Inflammatory macrophage treated with lipopolysaccharide for 1 hour (primary cell): ENCODE measurements at regions not wholly inside any gene's neighbourhood (a gene's known extent, or its start where the extent isn't known, plus 50 kb on each side); places are given as distances from the start of the nearest gene placed in this dataset.
A peak's percentile ranks its signal among the peaks of the same experiment; 100 is the strongest.
"Not testable (repeated sequence)": the region's sequence is repeated elsewhere in the genome, so short reads cannot be mapped to it uniquely, and the experiment has no call there.

Source experiments
- DNase-seq, 2 donors: peaks; one replicate each; pipeline ENCODE4 v3.0.0-alpha.2; 2020 to 2022

GRCh38 chr5:12095808-12096281 is 191.6 kb upstream of the CTNND2 start:
- no peak for DNase-seq

- no peak for DNase-seq
Measured at GRCh38 chr5:12093586-12093985, 189.3 kb upstream of the CTNND2 start.

DNA sequence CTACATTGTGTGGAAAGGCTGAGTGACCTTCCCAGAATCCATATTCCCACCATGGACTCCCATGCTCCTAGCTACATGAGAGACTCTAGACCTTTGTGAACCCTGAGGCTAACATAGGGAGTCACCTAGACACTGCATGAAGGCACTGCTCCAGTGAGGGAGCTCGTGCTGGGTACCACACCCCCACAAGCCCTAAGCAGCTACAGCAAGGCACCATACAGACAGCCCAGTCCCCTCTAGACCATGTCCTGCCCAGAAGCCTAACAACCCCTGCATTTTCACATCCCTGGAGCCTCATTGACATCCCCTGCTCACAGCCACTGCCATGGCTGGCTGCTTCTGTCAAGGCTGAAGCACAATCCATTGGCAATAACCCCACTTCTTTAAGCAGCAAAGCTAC is 176.5 kb upstream of the CTNND2 start:
- DNase-seq, result no peak

- not testable (repeated sequence) for DNase-seq
Measured at GRCh38 chr5:12078286-12078685, 174.0 kb upstream of the CTNND2 start.

DNA sequence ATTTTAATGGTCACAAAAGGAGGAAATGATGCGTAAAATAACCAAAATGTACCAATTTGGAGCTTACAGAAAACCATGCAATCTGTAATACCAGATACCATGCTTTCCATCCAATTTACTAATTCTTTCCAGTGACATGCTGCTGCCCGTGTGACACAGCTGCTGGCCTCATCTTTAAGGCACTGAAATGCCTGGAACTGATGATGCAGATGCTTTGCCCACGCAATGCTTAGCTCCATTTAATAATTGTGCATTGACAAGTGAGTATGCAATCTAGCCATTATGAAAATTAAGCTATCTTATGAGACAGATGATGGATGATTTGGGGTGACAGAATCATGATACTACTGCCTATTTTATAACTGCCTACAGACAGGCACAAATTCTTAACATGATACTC is 169.2 kb upstream of the CTNND2 start:
- no peak for DNase-seq

DNA sequence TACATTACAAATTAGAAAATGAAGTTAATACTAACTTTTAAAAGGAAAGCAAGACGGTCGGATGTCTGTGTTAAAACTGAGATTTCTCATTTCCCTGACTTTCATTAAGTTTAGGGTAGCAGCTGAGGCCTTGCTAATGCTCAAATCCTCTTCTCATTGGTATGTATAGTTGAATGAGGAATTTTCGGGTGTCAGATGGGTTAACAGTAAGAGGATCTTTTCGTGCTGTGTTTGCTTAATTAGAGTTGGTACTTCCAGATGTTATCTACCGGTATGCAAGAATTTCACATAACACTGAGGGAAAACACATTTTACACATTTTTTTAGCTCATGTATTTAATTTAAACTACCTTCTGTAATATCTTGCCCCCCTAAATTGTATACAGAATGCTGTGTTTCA is 168.2 kb upstream of the CTNND2 start:
- no peak for DNase-seq

GRCh38 chr5:12071455-12071854 is 167.2 kb upstream of the CTNND2 start:
- DNase-seq, result no peak

DNA sequence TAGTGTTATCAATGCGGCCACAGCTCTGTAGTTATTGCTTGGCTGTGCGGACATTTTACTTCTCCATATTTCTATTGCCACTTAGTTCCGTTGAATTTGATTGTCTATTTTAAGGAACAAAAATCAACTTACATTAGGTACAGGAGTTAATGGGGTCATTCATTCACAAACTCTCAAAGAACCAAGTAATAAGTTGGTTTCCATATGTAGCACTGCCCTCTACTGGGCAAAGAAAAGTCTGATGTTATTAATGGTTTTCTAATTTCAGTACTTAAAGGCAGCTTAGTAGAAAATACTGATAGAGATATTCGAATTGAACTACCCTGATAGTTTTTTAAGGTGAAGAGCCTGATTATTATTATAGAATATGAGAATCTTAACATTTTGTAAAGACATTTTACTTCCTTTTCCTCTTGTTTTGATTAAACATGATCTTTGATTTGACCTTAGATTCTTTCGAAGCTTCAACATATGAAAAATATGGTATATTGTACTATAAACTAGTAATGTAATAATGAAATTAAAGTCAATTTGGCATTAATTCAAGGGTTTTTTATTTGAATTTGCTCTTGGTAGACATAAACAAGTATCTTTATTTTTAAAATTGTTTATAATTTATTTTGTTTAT is 119.5 kb upstream of the CTNND2 start:
- DNase-seq, result peak; percentile 10 to 51

DNA sequence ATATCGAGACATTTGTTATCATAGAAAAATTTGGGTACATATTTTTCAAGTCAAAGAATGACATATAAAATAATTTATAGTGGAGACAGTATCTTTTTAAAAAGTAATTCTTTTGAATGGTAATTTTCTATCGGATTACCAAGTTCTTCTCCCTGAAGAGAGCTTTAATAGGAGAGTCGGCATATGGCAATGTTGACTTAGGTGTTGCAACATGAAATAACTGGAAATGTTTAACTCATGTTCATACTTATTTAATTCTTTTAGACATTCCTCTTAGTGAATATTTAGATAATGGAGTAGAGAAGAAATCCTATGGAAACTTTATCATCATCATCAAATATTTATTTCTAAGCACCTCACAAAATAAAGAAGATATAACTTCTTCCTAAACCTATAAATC is 118.2 kb upstream of the CTNND2 start:
- DNase-seq, result no peak

- DNase-seq, result no peak
Measured at GRCh38 chr5:12019306-12019705, 115.1 kb upstream of the CTNND2 start.

DNA sequence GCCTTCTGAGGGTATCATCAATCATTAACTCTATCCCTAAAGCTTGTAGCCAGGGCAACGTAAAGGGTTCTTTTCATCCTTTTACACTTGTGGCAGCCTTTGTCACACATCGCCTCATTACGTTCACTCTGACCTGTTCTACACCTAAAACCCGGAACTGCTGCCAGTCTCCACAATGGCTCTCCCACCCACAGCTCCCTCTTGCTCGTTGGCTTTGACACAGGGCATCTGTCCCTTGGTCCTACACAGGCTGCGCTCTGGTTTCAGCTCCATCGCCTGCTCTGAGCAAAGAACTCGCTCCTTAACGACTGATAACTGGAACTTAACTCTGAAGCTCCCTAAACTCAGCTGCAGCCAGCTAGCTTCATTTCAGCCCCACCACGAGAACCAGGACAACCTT is 112.8 kb upstream of the CTNND2 start:
- no peak for DNase-seq

DNA sequence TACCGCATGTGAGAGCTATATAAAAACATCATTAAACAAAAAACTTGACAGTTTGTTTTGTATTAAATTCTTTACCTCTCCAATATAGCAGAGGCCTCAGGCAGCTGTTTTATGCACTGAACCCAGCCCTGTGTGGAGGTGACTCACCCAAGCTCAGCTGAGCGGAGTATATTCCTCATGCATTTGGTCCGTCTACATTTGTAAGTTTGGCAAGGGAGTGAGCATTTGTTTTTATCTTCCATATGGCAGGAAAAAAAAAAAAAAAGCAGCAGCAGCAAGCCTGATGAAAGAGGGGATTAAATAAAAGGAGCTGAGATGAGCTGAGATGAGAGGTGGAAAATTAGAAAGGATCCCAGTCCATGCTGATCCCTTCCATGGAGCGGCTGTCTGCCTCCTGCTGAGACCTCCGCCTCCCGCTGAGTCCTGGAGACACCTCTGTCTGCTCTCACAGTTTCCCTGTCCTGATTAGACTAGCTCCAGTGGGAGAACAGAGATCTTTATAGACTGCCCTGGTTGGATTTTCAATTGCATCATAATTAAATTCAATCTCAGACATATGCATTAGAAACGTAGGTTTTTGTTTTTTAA is 112.0 kb upstream of the CTNND2 start:
- no peak for DNase-seq

DNA sequence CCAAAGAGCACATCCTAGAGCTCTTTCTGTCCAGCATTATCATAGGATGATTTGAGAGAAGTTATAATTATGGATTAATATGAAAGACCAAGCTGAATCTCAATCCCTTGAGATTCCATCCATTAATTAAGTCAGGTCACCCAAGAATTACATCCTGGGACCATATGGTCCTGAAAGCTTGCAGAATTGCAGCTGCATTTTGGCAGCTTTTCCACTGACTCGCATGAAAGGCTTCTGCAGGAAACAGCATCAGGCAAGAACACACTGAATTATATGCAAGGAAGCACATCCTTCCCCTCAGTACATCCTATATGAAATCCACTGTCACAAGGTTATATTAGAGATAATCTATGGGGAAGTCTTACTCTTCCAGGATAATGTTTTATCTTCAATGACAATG is 109.1 kb upstream of the CTNND2 start:
- DNase-seq, result no peak

- DNase-seq, result no peak
Measured at GRCh38 chr5:12003680-12004079, 99.4 kb upstream of the CTNND2 start.

DNA sequence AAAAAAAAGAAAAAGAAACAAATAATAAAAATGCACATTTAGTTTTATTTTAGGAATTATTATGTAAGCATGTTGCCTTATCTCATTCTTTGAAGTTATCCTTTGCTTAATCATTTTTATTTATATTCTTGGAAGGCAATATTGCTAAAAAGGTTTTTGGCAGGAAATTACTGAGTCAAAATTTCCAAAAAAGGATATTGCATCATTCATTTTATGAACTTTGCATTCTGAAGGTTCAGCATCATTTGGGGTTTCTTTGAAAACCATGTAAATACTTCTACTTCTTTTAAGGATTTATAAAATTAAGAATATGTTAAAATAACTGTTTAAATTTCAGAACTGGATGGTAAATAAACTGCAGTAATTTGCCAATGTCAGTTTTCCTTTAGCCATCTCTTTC is 94.2 kb upstream of the CTNND2 start:
- no peak for DNase-seq

DNA sequence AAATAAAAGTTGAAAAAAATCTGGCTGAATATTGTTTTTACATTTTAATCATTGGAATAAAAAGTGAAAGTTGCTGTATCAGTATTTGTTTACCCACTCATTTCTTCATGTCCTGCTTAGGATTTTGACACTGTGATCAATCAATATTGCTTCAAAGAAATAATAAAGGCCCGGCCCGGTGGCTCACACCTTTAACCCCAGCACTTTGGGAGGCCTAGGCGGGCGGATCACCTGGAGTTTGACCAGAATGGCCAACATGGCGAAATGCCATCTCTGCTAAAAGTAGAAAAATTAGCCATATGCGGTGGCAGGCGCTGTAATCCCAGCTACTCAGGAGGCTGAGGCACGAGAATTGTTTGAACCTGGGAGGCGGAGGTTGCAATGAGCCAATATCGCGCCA is 93.7 kb upstream of the CTNND2 start:
- DNase-seq, result no peak

GRCh38 chr5:11992518-11992917 is 88.3 kb upstream of the CTNND2 start:
- DNase-seq, result no peak

DNA sequence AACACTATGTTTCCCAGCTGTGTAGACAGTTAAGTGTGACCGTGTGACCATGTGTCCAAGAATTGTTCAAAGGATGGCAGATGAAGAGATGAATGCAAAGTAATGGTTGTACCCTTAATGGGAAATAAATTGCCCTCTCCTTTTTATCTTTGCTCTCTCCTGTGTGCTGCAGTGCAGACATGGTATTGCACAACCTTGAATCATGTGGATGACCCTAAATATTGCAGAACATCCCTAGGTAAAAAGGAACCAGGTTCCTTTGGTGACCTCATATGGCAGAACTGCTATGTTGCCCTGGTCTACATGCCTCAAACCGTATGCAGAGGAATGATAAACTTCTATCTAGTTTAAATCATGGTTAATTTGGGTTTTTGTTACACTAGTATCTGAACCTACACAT is 81.7 kb upstream of the CTNND2 start:
- no peak for DNase-seq

DNA sequence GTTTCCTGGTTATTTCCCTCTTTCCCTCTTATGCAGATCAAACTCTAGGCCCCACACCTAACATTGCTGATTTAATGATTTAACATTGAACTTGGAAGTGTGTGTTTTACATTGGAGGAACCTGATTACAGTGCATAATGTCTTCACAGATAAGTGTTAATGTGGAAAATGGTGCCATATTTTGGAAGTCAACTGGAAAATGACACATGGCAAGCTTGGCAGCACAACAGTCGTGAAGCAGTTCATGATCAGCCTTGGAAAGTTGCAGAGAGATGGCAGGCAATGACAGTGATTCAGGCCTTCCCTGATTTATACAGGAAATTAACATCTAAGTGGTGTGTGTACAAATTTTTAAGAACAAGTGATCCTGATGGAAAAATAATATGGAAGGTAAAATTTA is 80.0 kb upstream of the CTNND2 start:
- no peak for DNase-seq

- no peak for DNase-seq
Measured at GRCh38 chr5:11981986-11982385, 77.7 kb upstream of the CTNND2 start.

- no peak for DNase-seq
Measured at GRCh38 chr5:11977904-11978303, 73.7 kb upstream of the CTNND2 start.

DNA sequence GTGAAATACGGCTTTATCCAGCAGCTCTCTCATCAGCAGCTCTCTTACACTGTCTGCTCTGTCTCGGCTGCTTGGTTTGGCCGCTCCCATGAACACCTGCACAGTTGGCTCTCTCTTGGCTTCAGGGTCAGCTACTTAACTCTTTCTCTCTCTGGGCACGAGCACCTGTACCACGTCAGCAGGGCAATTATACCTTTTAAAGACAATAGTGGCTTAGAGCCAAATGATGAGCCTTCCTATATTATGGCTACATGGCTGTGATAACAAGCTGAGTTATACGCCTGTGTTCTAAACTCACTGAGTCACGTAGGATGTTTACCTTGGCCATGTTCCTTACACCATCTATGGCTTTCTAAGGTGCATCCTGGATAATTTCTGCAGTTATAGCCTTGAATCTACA is 69.2 kb upstream of the CTNND2 start:
- no peak for DNase-seq

DNA sequence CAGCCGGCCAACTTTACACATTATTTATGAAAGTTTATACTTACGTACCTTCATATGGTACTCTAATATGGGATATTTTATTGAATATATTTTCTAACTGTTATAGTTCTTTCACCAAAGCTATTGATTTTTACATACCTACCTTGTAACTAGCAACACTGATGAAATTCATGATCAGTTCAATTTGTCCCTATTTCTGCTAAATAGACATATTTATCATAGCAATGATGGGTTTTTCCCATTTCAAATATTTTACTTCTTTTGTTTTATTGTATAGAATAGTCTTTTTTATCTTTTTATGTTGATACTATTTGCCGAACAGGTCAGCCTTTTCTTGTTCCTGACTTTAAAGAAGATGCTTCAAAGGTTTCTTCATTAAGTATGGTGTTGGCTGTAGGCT is 59.0 kb upstream of the CTNND2 start:
- no peak for DNase-seq

DNA sequence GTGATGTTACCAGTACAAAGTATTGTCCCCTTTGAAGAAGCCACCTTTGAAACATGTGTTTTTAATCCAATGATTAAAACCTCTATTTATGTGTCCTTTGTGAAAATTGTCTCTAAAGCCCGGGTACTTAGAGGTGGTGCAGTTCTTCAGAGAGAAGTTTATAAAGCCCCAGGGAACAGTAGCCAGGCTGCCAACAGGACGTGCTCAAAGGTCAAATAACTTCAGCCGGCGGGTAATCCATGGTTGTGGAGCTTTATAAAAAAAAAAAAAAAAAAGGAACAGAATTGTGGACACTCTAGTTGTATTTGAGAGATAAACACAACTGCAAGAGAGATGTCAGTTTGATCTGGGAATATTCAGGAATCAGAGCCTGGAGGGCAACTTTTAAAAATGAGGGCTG is 57.9 kb upstream of the CTNND2 start:
- no peak for DNase-seq

DNA sequence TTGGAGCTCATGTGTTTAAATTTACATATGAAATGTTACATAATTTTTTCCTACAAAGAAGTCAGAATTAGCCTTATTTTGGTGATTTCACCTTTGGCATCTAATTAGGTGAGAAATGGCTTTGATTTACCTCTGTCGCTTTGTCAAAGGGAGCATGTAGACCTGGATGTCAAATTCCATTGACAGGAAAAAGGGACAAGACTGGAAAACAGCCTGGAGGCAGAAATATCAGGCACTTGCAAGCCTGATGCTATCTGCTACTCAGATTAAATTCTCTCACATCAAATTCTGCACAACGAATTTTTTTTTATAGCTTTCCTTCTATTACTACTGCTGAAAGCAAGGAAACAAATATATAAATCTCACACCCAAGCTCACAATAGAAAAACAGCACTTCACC is 54.1 kb upstream of the CTNND2 start:
- DNase-seq, result no peak
